CD4-positive, CD25-positive, alpha-beta regulatory T cell (primary cell): ENCODE measurements at regions not wholly inside any gene's neighbourhood (a gene's known extent, or its start where the extent isn't known, plus 50 kb on each side); places are given as distances from the start of the nearest gene placed in this dataset.
A peak's percentile ranks its signal among the peaks of the same experiment; 100 is the strongest.

Experiments used
- ATAC-seq, 2 donors: fragments of 150-1000 bp; cut with Tn5 transposase; one replicate each; pipeline ENCODE4 v1.10.0; 2021; ENCODE audit warnings: low read depth in 2 of 2, moderate number of reproducible peaks in 2 of 2, moderate library complexity in 1 of 2
- DNase-seq, 3 donors: peaks; one replicate each; pipeline versions ENCODE4 v3.0.0 to v3.0.0-alpha.2; 2012 to 2022; ENCODE audit warnings: mixed read lengths in 1 of 3
- H3K27ac ChIP-seq: one replicate; pipeline ENCODE4 v1.7.0; 2013; ENCODE audit warnings: mild to moderate bottlenecking, low read length; ENCODE audit not compliant: insufficient read depth, poor library complexity, severe bottlenecking
- H3K27me3 ChIP-seq: one replicate; pipeline ENCODE4 v1.7.0; 2013; ENCODE audit warnings: low read length; ENCODE audit not compliant: control insufficient read depth, insufficient read depth
- H3K36me3 ChIP-seq: one replicate; pipeline ENCODE4 v1.7.0; 2013; ENCODE audit warnings: mild to moderate bottlenecking, low read length, moderate library complexity; ENCODE audit not compliant: control insufficient read depth, insufficient read depth
- H3K4me1 ChIP-seq: 2 replicates; pipeline ENCODE4 v1.7.0; 2013; ENCODE audit warnings: mild to moderate bottlenecking, low read length; ENCODE audit not compliant: insufficient read depth, control insufficient read depth, poor library complexity, severe bottlenecking
- H3K4me3 ChIP-seq: one replicate; pipeline ENCODE4 v1.7.0; 2013; ENCODE audit warnings: low read depth, mild to moderate bottlenecking, low read length, moderate library complexity
- H3K9me3 ChIP-seq, 2 experiments: 1 replicate in 1 of 2; 2 replicates in 1 of 2; pipeline ENCODE4 v1.7.0; 2013; ENCODE audit warnings: low read length in 2 of 2, mild to moderate bottlenecking in 1 of 2, moderate library complexity in 1 of 2; ENCODE audit not compliant: control insufficient read depth in 2 of 2
- H3K27ac Mint-ChIP-seq, 3 donors: one replicate each; pipeline ENCODE4 v1.8.0; 2020 to 2022; ENCODE audit warnings: mild to moderate bottlenecking in 3 of 3, mixed read lengths in 3 of 3, moderate library complexity in 2 of 3
- H3K27me3 Mint-ChIP-seq: one replicate; pipeline ENCODE4 v1.8.0; 2022; ENCODE audit warnings: mild to moderate bottlenecking, mixed read lengths
- H3K36me3 Mint-ChIP-seq: one replicate; pipeline ENCODE4 v1.8.0; 2020; ENCODE audit warnings: mixed read lengths
- H3K4me1 Mint-ChIP-seq, 4 donors: one replicate each; pipeline ENCODE4 v1.8.0; 2020 to 2022; ENCODE audit warnings: mixed read lengths in 4 of 4, mild to moderate bottlenecking in 1 of 4
- H3K4me3 Mint-ChIP-seq, 4 donors: one replicate each; pipeline ENCODE4 v1.8.0; 2020 to 2022; ENCODE audit warnings: mild to moderate bottlenecking in 4 of 4, mixed read lengths in 4 of 4, moderate library complexity in 3 of 4
- H3K9me3 Mint-ChIP-seq, 7 donors: one replicate each; pipeline ENCODE4 v1.8.0; 2020 to 2022; ENCODE audit warnings: mixed read lengths in 7 of 7, mild to moderate bottlenecking in 3 of 7, moderate library complexity in 2 of 7

DNA sequence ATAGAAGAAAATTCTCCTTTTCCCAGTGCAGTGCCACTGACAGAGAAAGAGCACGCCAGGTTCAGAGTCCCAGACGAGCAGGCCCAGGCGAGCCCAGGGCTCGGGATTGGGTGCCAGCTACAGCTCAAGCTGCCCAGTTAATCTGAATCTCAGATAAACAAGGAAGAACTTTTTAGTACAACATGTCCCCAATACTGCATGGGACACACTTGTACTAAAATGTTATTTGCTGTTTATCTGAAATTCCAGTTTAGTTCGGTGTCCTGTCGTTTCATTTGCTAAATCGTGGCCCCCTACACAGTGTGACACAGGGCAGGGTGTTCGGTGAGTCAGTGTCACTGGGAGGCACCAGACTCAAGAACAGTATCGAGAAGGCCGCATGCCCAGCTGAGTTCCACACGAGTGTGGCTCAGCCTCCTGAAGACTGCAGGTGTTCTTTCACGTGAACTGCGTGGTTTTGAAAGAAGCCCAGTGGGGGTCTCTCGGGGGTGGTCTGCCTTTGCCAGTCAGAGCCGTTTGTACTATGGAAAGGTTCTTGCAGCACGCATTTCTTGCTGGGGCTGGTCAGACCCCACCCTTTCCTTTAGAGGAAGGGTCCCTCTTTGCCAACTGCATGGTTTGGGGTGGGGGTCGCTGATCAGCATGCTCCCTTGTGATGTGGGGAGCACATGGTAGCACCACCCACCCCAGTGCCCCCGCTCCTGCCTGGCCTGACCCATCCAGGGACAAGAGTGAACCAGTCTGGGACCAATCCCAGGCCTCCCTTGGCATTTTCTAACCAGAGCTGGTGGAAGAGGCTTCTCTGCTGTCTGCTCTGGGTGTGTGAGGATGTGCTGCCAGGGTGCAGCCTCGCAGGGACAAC is 115.6 kb upstream of the B3GAT1 start:
- Histone ChIP-seq H3K4me3 (no peak overlapping the region), H3K9me3 (no peaks in the 10 kb centered on the region), H3K27ac (no peak overlapping the region), H3K27me3 (no peaks in the 10 kb centered on the region), H3K36me3 (no peaks in the 10 kb centered on the region), H3K4me1 (no peaks in the 10 kb centered on the region)
- H3K36me3 Mint-ChIP-seq = no peaks in the 10 kb centered on the region
- no peak overlapping the region for H3K27ac Mint-ChIP-seq
- H3K27me3 Mint-ChIP-seq = no peaks in the 10 kb centered on the region
- no peak overlapping the region for H3K4me3 Mint-ChIP-seq
- no peak for DNase-seq
- no peaks in the 10 kb centered on the region for H3K4me1 Mint-ChIP-seq
- ATAC-seq = no peak
- peaks cover 0 to 1% (median 0%) of the 10 kb centered on the region in 7 donors for H3K9me3 Mint-ChIP-seq

DNA sequence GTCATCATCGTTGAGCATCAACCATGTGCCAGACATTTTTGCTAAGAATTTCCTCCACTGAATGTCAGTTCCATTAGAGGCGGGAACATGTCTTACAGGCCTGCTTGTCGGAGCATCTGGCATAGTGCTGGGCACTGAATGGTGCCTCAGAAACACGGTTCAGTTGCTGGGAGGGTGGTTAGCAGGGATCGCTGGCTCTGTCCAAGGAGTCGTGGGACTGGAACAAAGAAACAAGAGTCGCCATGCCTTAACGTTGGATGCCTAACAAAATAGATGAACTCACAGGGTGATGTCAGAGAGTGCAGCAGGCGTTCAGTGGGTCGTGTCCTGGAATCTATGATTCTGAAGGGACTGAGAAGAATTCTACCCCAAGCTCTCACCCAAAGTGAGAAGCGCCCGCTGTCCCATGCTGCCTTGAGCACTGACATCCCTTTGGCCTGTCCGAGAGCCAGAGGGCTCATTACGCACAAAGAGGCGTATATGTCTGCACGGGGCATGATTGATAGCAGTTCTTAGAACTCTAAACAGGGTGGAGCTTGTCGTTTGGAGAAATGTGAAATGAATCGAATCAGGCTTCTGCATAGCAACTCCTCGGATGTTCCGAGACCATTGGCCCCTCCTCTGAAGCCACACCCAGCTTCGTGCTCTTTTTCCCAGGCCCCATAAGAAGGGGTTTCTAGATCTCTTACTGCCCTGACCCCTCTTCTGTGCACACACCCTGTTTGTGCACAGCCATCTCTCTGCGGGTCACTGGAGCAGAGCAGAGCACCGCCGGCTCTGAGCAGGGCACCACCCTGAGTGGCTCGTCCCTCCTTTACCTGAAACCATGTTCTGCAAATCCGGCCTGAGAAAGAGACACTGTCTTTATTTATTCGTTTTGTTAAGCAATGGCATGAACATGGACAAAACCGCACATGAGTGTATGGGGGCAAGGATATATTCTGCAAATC is 113.1 kb upstream of the B3GAT1 start:
- no peaks in the 10 kb centered on the region for H3K36me3 Mint-ChIP-seq
- Histone ChIP-seq H3K27ac (no peak overlapping the region), H3K9me3 (no peaks in the 10 kb centered on the region), H3K36me3 (no peaks in the 10 kb centered on the region), H3K4me1 (no peaks in the 10 kb centered on the region), H3K27me3 (no peaks in the 10 kb centered on the region), H3K4me3 (no peak overlapping the region)
- ATAC-seq (no peak), DNase-seq (no peak)
- H3K27me3 Mint-ChIP-seq = no peaks in the 10 kb centered on the region
- no peak overlapping the region for H3K4me3 Mint-ChIP-seq
- no peaks in the 10 kb centered on the region for H3K4me1 Mint-ChIP-seq
- H3K27ac Mint-ChIP-seq = no peak overlapping the region
- H3K9me3 Mint-ChIP-seq = peaks cover 0 to 1% (median 0%) of the 10 kb centered on the region in 7 donors

DNA sequence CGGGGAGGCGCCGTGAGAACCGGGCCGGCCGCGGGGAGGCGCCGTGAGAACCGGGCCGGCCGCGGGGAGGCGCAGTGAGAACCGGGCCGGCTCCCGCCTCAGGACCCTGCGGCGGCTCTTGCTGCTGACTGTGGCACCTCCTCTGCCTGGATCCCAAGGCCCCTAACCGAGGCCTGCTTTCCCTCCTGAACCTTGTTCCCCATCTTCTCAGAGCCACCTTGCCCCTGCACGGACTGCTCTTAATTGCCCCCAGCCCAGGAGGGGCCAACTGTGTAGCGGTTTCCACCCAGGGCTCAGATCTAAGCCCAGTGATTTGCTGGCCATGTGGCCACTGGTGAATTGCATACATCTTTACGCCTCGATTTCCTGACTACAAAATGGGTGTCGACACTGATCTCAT is 112.2 kb upstream of the B3GAT1 start:
- no peak overlapping the region for H3K27ac Mint-ChIP-seq
- no peaks in the 10 kb centered on the region for H3K36me3 Mint-ChIP-seq
- H3K27me3 Mint-ChIP-seq = no peaks in the 10 kb centered on the region
- Histone ChIP-seq H3K27ac (no peak overlapping the region), H3K4me1 (no peaks in the 10 kb centered on the region), H3K9me3 (no peaks in the 10 kb centered on the region), H3K4me3 (no peak overlapping the region), H3K27me3 (no peaks in the 10 kb centered on the region), H3K36me3 (no peaks in the 10 kb centered on the region)
- H3K4me1 Mint-ChIP-seq = no peaks in the 10 kb centered on the region
- H3K9me3 Mint-ChIP-seq = peaks cover 0 to 1% (median 0%) of the 10 kb centered on the region in 7 donors
- ATAC-seq (no peak), DNase-seq (no peak)
- H3K4me3 Mint-ChIP-seq = no peak overlapping the region

DNA sequence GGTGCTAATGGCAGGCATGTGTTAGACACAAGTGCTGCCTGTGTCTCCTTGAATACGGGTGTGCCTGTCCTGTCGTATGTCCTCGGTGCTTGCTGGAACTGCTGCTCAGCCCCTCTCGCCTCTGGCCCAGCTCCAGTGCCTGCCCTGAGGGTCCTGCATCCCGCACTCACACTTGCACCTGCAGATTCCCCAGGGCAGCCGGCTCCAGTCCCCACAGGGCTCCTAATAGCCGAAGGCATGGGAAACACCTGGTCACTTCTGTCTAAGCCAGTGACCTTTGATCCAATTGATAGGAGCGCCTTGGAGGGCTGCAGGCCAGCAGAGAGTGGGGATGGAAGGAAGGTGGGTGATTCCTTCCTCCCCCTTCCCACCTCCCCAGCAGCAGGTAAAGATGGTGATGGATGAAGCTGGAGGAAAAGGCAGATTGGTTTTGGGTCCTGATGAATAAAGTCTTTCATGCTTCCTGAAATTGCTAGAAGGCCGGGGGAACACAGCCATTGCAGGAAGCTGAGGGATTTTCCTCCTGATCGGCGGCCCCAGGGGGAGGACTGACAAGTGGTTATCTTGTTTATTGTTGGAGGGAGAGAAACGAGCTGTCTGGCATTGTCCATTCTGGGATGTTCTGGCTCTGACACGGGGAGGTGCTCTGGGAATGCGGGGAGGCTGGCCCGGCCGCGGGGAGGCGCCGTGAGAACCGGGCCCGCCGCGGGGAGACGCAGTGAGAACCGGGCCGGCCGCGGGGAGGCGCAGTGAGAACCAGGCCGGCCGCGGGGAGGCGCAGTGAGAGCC is 110.9 kb upstream of the B3GAT1 start:
- Histone ChIP-seq H3K4me1 (no peaks in the 10 kb centered on the region), H3K27ac (no peak overlapping the region), H3K4me3 (no peak overlapping the region), H3K36me3 (no peaks in the 10 kb centered on the region), H3K27me3 (no peaks in the 10 kb centered on the region), H3K9me3 (no peaks in the 10 kb centered on the region)
- H3K36me3 Mint-ChIP-seq = no peaks in the 10 kb centered on the region
- no peak overlapping the region for H3K27ac Mint-ChIP-seq
- no peaks in the 10 kb centered on the region for H3K4me1 Mint-ChIP-seq
- no peak for DNase-seq
- H3K27me3 Mint-ChIP-seq = no peaks in the 10 kb centered on the region
- H3K4me3 Mint-ChIP-seq = peak overlapping the region in 2 of 4 donors; percentile 7 to 87
- ATAC-seq = no peak
- peaks cover 0 to 1% (median 0%) of the 10 kb centered on the region in 7 donors for H3K9me3 Mint-ChIP-seq

DNA sequence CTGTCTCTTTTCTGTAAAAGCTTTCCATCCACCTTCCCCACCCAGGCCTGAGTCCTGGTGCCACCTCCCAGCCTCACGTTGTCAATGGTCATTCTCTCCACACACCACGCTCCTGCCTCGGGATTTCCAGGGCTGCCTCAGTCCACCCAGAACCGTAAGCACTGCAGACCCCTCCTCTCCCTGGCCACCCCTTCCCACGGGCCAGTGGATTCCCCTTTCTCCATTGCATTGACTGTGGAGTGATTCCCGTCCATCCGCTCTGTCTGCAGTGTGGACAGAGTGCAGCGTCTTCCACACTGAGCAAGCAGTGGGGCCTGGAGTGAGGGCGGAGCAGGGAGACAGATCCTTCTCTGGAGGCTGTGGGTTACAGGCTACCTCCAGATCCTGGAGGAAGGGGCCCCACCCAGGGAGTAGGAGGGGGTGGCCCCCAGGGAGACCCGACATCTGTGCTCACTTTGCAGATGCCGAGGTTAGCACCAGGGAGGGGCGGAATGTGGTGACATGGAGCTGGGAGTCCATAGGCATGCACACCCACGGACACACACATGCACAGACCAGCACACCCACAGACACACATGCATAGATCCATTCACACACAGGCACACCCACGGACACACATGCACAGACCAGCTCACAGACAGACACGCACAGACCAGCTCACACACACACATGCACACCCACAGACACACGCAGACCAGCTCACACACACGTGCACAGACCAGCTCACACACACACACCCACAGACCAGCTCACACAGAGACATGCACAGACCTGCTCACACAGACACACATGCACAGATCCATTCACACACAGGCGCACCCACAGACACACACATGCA is 109.6 kb upstream of the B3GAT1 start:
- H3K4me1 ChIP-seq = no peaks in the 10 kb centered on the region
- no peak overlapping the region for H3K27ac ChIP-seq
- Mint-ChIP-seq H3K36me3 (no peaks in the 10 kb centered on the region), H3K4me1 (no peaks in the 10 kb centered on the region), H3K9me3 (peaks cover 0 to 1% (median 0%) of the 10 kb centered on the region in 7 donors), H3K27me3 (no peaks in the 10 kb centered on the region), H3K4me3 (no peak overlapping the region), H3K27ac (peak overlapping the region in 1 of 3 donors; percentile 10)
- no peak overlapping the region for H3K4me3 ChIP-seq
- H3K36me3 ChIP-seq = no peaks in the 10 kb centered on the region
- H3K27me3 ChIP-seq = no peaks in the 10 kb centered on the region
- no peaks in the 10 kb centered on the region for H3K9me3 ChIP-seq
- ATAC-seq (no peak), DNase-seq (no peak)

DNA sequence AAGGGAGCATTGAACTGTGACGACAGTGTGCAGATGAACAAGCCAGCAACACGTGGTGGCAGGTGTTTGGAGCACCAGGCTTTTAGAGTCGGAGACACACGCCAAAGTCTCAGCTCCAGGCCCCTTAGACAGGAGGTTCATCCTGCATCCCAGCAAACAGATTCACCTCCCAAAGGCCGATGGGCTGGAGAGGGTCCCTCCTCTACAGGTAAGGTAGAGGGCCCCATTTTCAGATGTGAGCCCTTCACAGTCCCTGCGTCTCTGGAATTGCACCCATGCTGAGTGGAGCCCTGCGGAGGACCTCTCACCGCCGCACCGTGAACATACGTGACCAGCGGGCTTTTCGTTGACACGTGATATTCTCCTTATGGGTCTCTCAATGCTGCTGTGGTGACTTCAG is 109.0 kb upstream of the B3GAT1 start:
- ATAC-seq = no peak
- no peak overlapping the region for H3K4me3 Mint-ChIP-seq

DNA sequence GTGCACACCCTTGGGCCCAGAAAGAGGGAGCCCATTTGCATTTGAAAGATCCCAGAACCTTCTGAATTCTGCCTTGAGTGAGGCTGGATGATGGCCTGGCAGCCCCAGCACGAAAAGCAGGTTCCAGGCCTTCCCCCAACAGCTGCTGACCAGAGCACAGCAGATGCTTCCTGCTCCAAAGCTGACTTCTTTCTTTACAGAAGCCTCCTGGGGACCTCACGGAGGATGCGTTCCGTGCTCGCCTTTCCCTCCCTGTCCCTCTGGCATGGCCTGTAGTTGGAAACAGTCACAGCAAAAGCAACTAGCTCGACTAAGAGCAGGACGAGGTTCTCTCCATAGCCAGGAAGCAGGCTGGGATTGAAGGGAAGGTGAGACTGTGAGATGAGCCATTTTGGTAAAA is 107.7 kb upstream of the B3GAT1 start:
- Mint-ChIP-seq H3K4me3 (no peak overlapping the region), H3K9me3 (peaks cover 0 to 1% (median 0%) of the 10 kb centered on the region in 7 donors), H3K4me1 (peaks cover 0 to 2% (median 0%) of the 10 kb centered on the region in 4 donors), H3K36me3 (no peaks in the 10 kb centered on the region), H3K27ac (no peak overlapping the region), H3K27me3 (no peaks in the 10 kb centered on the region)
- ATAC-seq = no peak
- Histone ChIP-seq H3K27ac (no peak overlapping the region), H3K4me3 (no peak overlapping the region), H3K4me1 (no peaks in the 10 kb centered on the region), H3K36me3 (no peaks in the 10 kb centered on the region), H3K9me3 (no peaks in the 10 kb centered on the region), H3K27me3 (no peaks in the 10 kb centered on the region)
- DNase-seq = no peak

More for the DNA sequence above, 109.0 kb upstream of the B3GAT1 start:
- Mint-ChIP-seq H3K27me3 (no peaks in the 10 kb centered on the region), H3K27ac (no peak overlapping the region), H3K36me3 (no peaks in the 10 kb centered on the region), H3K9me3 (peaks cover 0 to 1% (median 0%) of the 10 kb centered on the region in 7 donors), H3K4me1 (no peaks in the 10 kb centered on the region)
- Histone ChIP-seq H3K9me3 (no peaks in the 10 kb centered on the region), H3K36me3 (no peaks in the 10 kb centered on the region), H3K4me1 (no peaks in the 10 kb centered on the region), H3K27ac (no peak overlapping the region), H3K27me3 (no peaks in the 10 kb centered on the region), H3K4me3 (no peak overlapping the region)
- no peak for DNase-seq
